MM.1S (cell line): ENCODE measurements at regions not wholly inside any gene's neighbourhood (a gene's known extent, or its start where the extent isn't known, plus 50 kb on each side); places are given as distances from the start of the nearest gene placed in this dataset.

Experiments used
- CTCF ChIP-seq: fragments of 300-600 bp; sonication (generic); IDR thresholded peaks from 2 replicates; pipeline ENCODE4 v1.5.1; 2016; ENCODE audit warnings: antibody characterized with exemption, low read length, mixed read lengths
- EZH2 ChIP-seq: fragments of 300-600 bp; sonication (generic); optimal IDR thresholded peaks from 2 replicates; pipeline ENCODE3; 2017; ENCODE audit warnings: low read depth, mild to moderate bottlenecking, antibody characterized with exemption, low read length, mixed read lengths
- EZH2phosphoT487 ChIP-seq: fragments of 300-600 bp; sonication (generic); IDR thresholded peaks from 2 replicates; pipeline ENCODE4 v1.6.1; 2018; ENCODE audit warnings: antibody characterized with exemption, low read length

- no peak for TF ChIP-seq CTCF
- TF ChIP-seq EZH2phosphoT487 = no peak
- no peak for TF ChIP-seq EZH2
Observed at GRCh38 chr1:101300916-101301315, 64.1 kb downstream of the S1PR1 start.
